Subcutaneous abdominal adipose tissue (tissue), 5 donors: ENCODE measurements at regions not wholly inside any gene's neighbourhood (a gene's known extent, or its start where the extent isn't known, plus 50 kb on each side); places are given as distances from the start of the nearest gene placed in this dataset.

Experiments
- H3K27ac ChIP-seq: one replicate; pipeline ENCODE4 v1.7.0; 2013; ENCODE audit warnings: low read depth, mild to moderate bottlenecking, inconsistent platforms, low read length, moderate library complexity
- H3K27me3 ChIP-seq, 5 donors: one replicate each; pipeline ENCODE4 v1.7.0; 2013; ENCODE audit warnings: low read length in 5 of 5, inconsistent platforms in 1 of 5; ENCODE audit not compliant: control insufficient read depth in 5 of 5, insufficient read depth in 4 of 5
- H3K36me3 ChIP-seq, 5 donors: one replicate each; pipeline ENCODE4 v1.7.0; 2013; ENCODE audit warnings: low read length in 5 of 5; ENCODE audit not compliant: control insufficient read depth in 5 of 5, insufficient read depth in 5 of 5
- H3K4me1 ChIP-seq, 5 donors: one replicate each; pipeline ENCODE4 v1.7.0; 2013; ENCODE audit warnings: low read length in 5 of 5, mild to moderate bottlenecking in 3 of 5, moderate library complexity in 1 of 5; ENCODE audit not compliant: control insufficient read depth in 5 of 5, insufficient read depth in 5 of 5
- H3K4me3 ChIP-seq, 5 donors: one replicate each; pipeline ENCODE4 v1.7.0; 2013; ENCODE audit warnings: low read length in 5 of 5, low read depth in 1 of 5
- H3K9ac ChIP-seq, 5 donors: one replicate each; pipeline ENCODE4 v1.7.0; 2013; ENCODE audit warnings: low read length in 5 of 5, mild to moderate bottlenecking in 4 of 5, moderate library complexity in 3 of 5
- H3K9me3 ChIP-seq, 5 donors: one replicate each; pipeline ENCODE4 v1.7.0; 2013; ENCODE audit warnings: low read length in 5 of 5; ENCODE audit not compliant: control insufficient read depth in 5 of 5
- donor health status: healthy.
- donor health status: healthy.
- donor health status: healthy.
- donor health status: healthy.
- donor health status: healthy.

- Histone ChIP-seq H3K9ac (no peak overlapping the region), H3K4me3 (no peak overlapping the region), H3K27ac (no peak overlapping the region), H3K9me3 (peaks cover 0 to 2% (median 0%) of the 10 kb centered on the region in 5 donors), H3K4me1 (no peaks in the 10 kb centered on the region), H3K36me3 (no peaks in the 10 kb centered on the region), H3K27me3 (peaks cover 0 to 2% (median 0%) of the 10 kb centered on the region in 5 donors)
Observed at GRCh38 chrX:42027367-42028000, 104.1 kb upstream of the CASK start.

GRCh38 chrX:42025861-42026260 lies 102.5 kb upstream of the CASK start:
- peaks cover 0 to 4% (median 2%) of the 10 kb centered on the region in 5 donors for H3K27me3 ChIP-seq
- H3K9ac ChIP-seq = no peak overlapping the region
- peaks cover 0 to 2% (median 0%) of the 10 kb centered on the region in 5 donors for H3K9me3 ChIP-seq
- H3K27ac ChIP-seq = no peak overlapping the region
- no peaks in the 10 kb centered on the region for H3K36me3 ChIP-seq
- H3K4me3 ChIP-seq = no peak overlapping the region
- H3K4me1 ChIP-seq = no peaks in the 10 kb centered on the region

GRCh38 chrX:42023122-42023521 lies 99.8 kb upstream of the CASK start:
- no peak overlapping the region for H3K27ac ChIP-seq
- H3K9ac ChIP-seq = no peak overlapping the region
- H3K4me3 ChIP-seq = no peak overlapping the region
- no peaks in the 10 kb centered on the region for H3K4me1 ChIP-seq
- H3K27me3 ChIP-seq = peaks cover 0 to 6% (median 4%) of the 10 kb centered on the region in 5 donors
- peaks cover 0 to 2% (median 0%) of the 10 kb centered on the region in 5 donors for H3K9me3 ChIP-seq
- no peaks in the 10 kb centered on the region for H3K36me3 ChIP-seq

- H3K36me3 ChIP-seq = no peaks in the 10 kb centered on the region
- H3K9me3 ChIP-seq = peaks cover 0 to 2% (median 0%) of the 10 kb centered on the region in 5 donors
- H3K9ac ChIP-seq = no peak overlapping the region
- peaks cover 0 to 6% (median 4%) of the 10 kb centered on the region in 5 donors for H3K27me3 ChIP-seq
- no peak overlapping the region for H3K27ac ChIP-seq
- H3K4me1 ChIP-seq = no peaks in the 10 kb centered on the region
- no peak overlapping the region for H3K4me3 ChIP-seq
Observed at GRCh38 chrX:42022158-42022557, 98.8 kb upstream of the CASK start.

GRCh38 chrX:42021058-42021457 lies 97.7 kb upstream of the CASK start:
- Histone ChIP-seq H3K27ac (no peak overlapping the region), H3K27me3 (peaks cover 0 to 4% (median 4%) of the 10 kb centered on the region in 5 donors), H3K4me3 (no peak overlapping the region), H3K9ac (no peak overlapping the region), H3K36me3 (no peaks in the 10 kb centered on the region), H3K4me1 (no peaks in the 10 kb centered on the region), H3K9me3 (peaks cover 0 to 2% (median 0%) of the 10 kb centered on the region in 5 donors)

- no peak overlapping the region for H3K9ac ChIP-seq
Observed at GRCh38 chrX:42020225-42020624, 96.9 kb upstream of the CASK start.

GRCh38 chrX:42017971-42018370 lies 94.6 kb upstream of the CASK start:
- Histone ChIP-seq H3K27ac (no peak overlapping the region), H3K36me3 (no peaks in the 10 kb centered on the region), H3K9ac (no peak overlapping the region), H3K9me3 (no peaks in the 10 kb centered on the region), H3K4me3 (no peak overlapping the region), H3K27me3 (peaks cover 0 to 10% (median 4%) of the 10 kb centered on the region in 5 donors), H3K4me1 (no peaks in the 10 kb centered on the region)

More at GRCh38 chrX:42020225-42020624, 96.9 kb upstream of the CASK start:
- Histone ChIP-seq H3K36me3 (no peaks in the 10 kb centered on the region), H3K9me3 (peaks cover 0 to 2% (median 0%) of the 10 kb centered on the region in 5 donors), H3K4me1 (no peaks in the 10 kb centered on the region), H3K4me3 (no peak overlapping the region), H3K27me3 (peaks cover 0 to 4% (median 4%) of the 10 kb centered on the region in 5 donors), H3K27ac (no peak overlapping the region)

- H3K4me3 ChIP-seq = no peak overlapping the region
- H3K4me1 ChIP-seq = no peaks in the 10 kb centered on the region
- no peak overlapping the region for H3K27ac ChIP-seq
- no peak overlapping the region for H3K9ac ChIP-seq
- peaks cover 0 to 11% (median 3%) of the 10 kb centered on the region in 5 donors for H3K27me3 ChIP-seq
- no peaks in the 10 kb centered on the region for H3K36me3 ChIP-seq
- H3K9me3 ChIP-seq = no peaks in the 10 kb centered on the region
Observed at GRCh38 chrX:42000836-42001235, 77.5 kb upstream of the CASK start.

GRCh38 chrX:41984628-41985027 lies 61.3 kb upstream of the CASK start:
- Histone ChIP-seq H3K9ac (no peak overlapping the region), H3K36me3 (no peaks in the 10 kb centered on the region), H3K4me3 (no peak overlapping the region), H3K4me1 (no peaks in the 10 kb centered on the region), H3K9me3 (no peaks in the 10 kb centered on the region), H3K27ac (no peak overlapping the region), H3K27me3 (peaks cover 0 to 4% (median 0%) of the 10 kb centered on the region in 5 donors)

- Histone ChIP-seq H3K9ac (no peak overlapping the region), H3K36me3 (no peaks in the 10 kb centered on the region), H3K27me3 (peaks cover 0 to 4% (median 0%) of the 10 kb centered on the region in 5 donors), H3K4me3 (no peak overlapping the region), H3K4me1 (no peaks in the 10 kb centered on the region), H3K9me3 (no peaks in the 10 kb centered on the region), H3K27ac (no peak overlapping the region)
Observed at GRCh38 chrX:41982953-41983352, 59.6 kb upstream of the CASK start.
